A549 (cell line): ENCODE measurements at regions not wholly inside any gene's neighbourhood (a gene's known extent, or its start where the extent isn't known, plus 50 kb on each side); places are given as distances from the start of the nearest gene placed in this dataset.

ENCODE experiments used
- ATAC-seq, 2 experiments: fragments of 200-7000 bp in 1 of 2; fragments of >200 bp in 1 of 2; cut with Nextera tagmentation in 1 of 2; cut with Tn5 transposase in 1 of 2; 3 replicates each; pipeline versions ENCODE4 v1.8.0 to v1.9.1; 2018 to 2020; ENCODE audit warnings: mild to moderate bottlenecking in 1 of 2, moderate library complexity in 1 of 2
- CTCF ChIA-PET: fragments of 300-600 bp; sonication (Branson Sonifier 250); formaldehyde crosslinking; extraction: SDS; loops from one replicate; lab custom pipeline; 2021; ENCODE audit warnings: antibody characterized with exemption, inconsistent platforms; lab: Yijun Ruan, JAX
- POLR2A ChIA-PET: fragments of 350-600 bp; formaldehyde crosslinking; extraction: SDS; loops from one replicate; lab custom pipeline; 2021; ENCODE audit warnings: antibody characterized with exemption, inconsistent platforms; lab: Yijun Ruan, JAX
- DNase-seq, 2 experiments: peaks; one replicate each; pipeline versions ENCODE4 v3.0.0 to v3.0.0-alpha.2; 2011 to 2016; ENCODE audit warnings: low read depth in 1 of 2, low spot score in 1 of 2
- FAIRE-seq: peaks from 2 replicates; lab custom pipeline; 2011; peaks lifted over from hg19 to GRCh38; lab: Jason Lieb, UNC
- H3K27ac ChIP-seq, 2 experiments: fragments of >200 bp; sonication (Bioruptor Twin); formaldehyde crosslinking; 3 replicates each; pipeline ENCODE4 v1.5.1; 2016 to 2017
- H3K4me1 ChIP-seq: fragments of >200 bp; sonication (Bioruptor Twin); formaldehyde crosslinking; 3 replicates; pipeline ENCODE4 v1.6.1; 2016
- H3K4me2 ChIP-seq: fragments of >200 bp; sonication (Bioruptor Twin); formaldehyde crosslinking; 3 replicates; pipeline ENCODE4 v1.6.1; 2016
- H3K4me3 ChIP-seq: fragments of >200 bp; sonication (Bioruptor Twin); formaldehyde crosslinking; 3 replicates; pipeline ENCODE4 v1.5.1; 2016
- H3K9me3 ChIP-seq: fragments of >200 bp; sonication (Bioruptor Twin); formaldehyde crosslinking; 3 replicates; pipeline ENCODE4 v1.6.1; 2016
- CBX2 ChIP-seq: fragments of 200-600 bp; sonication (generic); IDR thresholded peaks from 2 replicates; pipeline ENCODE4 v1.6.1; 2016; ENCODE audit warnings: low read depth, mild to moderate bottlenecking, borderline replicate concordance
- CHD2 ChIP-seq: fragments of 150-350 bp; IDR thresholded peaks from 2 replicates; pipeline ENCODE4 v1.6.1; 2014; ENCODE audit warnings: low read length; ENCODE audit not compliant: partially characterized antibody
- ESRRA ChIP-seq: fragments of 150-350 bp; IDR thresholded peaks from 2 replicates; pipeline ENCODE4 v1.6.1; 2014; ENCODE audit warnings: mild to moderate bottlenecking, low read length, borderline replicate concordance
- FOSB ChIP-seq: fragments of 250-450 bp; sonication (Bioruptor Pico); IDR thresholded peaks from 2 replicates; pipeline ENCODE4 v1.5.0; 2020; ENCODE audit warnings: mild to moderate bottlenecking, moderate library complexity
- HES2 ChIP-seq: fragments of >200 bp; sonication (Bioruptor Twin); formaldehyde crosslinking; IDR thresholded peaks from 2 replicates; pipeline ENCODE4 v1.6.1; 2016
- HMGXB4 ChIP-seq: fragments of 250-450 bp; sonication (Bioruptor Pico); IDR thresholded peaks from 2 replicates; pipeline ENCODE4 v1.5.0; 2021; ENCODE audit warnings: mild to moderate bottlenecking, moderate library complexity, borderline replicate concordance
- HOXA7 ChIP-seq: fragments of 250-450 bp; sonication (Bioruptor Pico); IDR thresholded peaks from 2 replicates; pipeline ENCODE4 v1.5.0; 2020; ENCODE audit warnings: mild to moderate bottlenecking, moderate library complexity
- HOXB13 ChIP-seq: fragments of 250-450 bp; sonication (Bioruptor Pico); IDR thresholded peaks from 2 replicates; pipeline ENCODE4 v1.5.0; 2020; ENCODE audit warnings: low read depth, mild to moderate bottlenecking, moderate library complexity
- KDM5A ChIP-seq: fragments of 200-600 bp; sonication (generic); IDR thresholded peaks from 2 replicates; pipeline ENCODE4 v1.6.1; 2016; ENCODE audit warnings: antibody characterized with exemption, mild to moderate bottlenecking
- MAFK ChIP-seq: fragments of 450-650 bp; IDR thresholded peaks from 2 replicates; pipeline ENCODE4 v1.6.1; 2014; ENCODE audit not compliant: partially characterized antibody
- NFE2L2 ChIP-seq: fragments of 150-350 bp; conservative IDR thresholded peaks from 2 replicates; pipeline ENCODE4 v1.6.1; 2014; ENCODE audit warnings: low read length
- NPAS2 ChIP-seq: fragments of 250-450 bp; sonication (Bioruptor Pico); IDR thresholded peaks from 2 replicates; pipeline ENCODE4 v1.8.0; 2022; ENCODE audit warnings: mild to moderate bottlenecking, moderate library complexity, borderline replicate concordance
- NR3C1 ChIP-seq: fragments of >200 bp; sonication (Bioruptor Twin); formaldehyde crosslinking; IDR thresholded peaks from 3 replicates; pipeline ENCODE4 v1.6.1; 2017
- PHF8 ChIP-seq: fragments of 200-600 bp; sonication (generic); IDR thresholded peaks from 2 replicates; pipeline ENCODE4 v1.6.1; 2016; ENCODE audit warnings: low read depth, mild to moderate bottlenecking, antibody characterized with exemption, moderate library complexity, borderline replicate concordance
- POLR2AphosphoS2 ChIP-seq: conservative IDR thresholded peaks from 2 replicates; pipeline ENCODE4 v1.6.1; 2012; ENCODE audit warnings: low read length, improper control_type of control experiment, inconsistent platforms
- RAD21 ChIP-seq, 2 experiments: fragments of >200 bp in 1 of 2; sonication (Bioruptor Twin) in 1 of 2; formaldehyde crosslinking in 1 of 2; IDR thresholded peaks in 1 of 2; conservative IDR thresholded peaks in 1 of 2; 2 replicates in 1 of 2; 3 replicates in 1 of 2; pipeline ENCODE4 v1.6.1; 2012 to 2018; ENCODE audit warnings: inconsistent platforms in 1 of 2
- RCOR1 ChIP-seq: fragments of 150-350 bp; IDR thresholded peaks from 2 replicates; pipeline ENCODE4 v1.6.1; 2014; ENCODE audit warnings: antibody characterized with exemption, low read length, low read depth
- RNF2 ChIP-seq: fragments of 200-600 bp; sonication (generic); IDR thresholded peaks from 2 replicates; pipeline ENCODE4 v1.6.1; 2016; ENCODE audit warnings: low read depth, mild to moderate bottlenecking, antibody characterized with exemption, moderate library complexity, borderline replicate concordance
- ZC3H11A ChIP-seq: fragments of 450-650 bp; IDR thresholded peaks from 2 replicates; pipeline ENCODE4 v1.6.1; 2014; ENCODE audit warnings: antibody characterized with exemption, mild to moderate bottlenecking
- WGBS: methylation state at CpG from one replicate; pipeline ENCODE4 v1.1.6; 2017; ENCODE audit errors: missing lambda C conversion rate; 5-methylcytosine and 5-hydroxymethylcytosine counted together
- TF ChIP-seq, protein P1 (sequence below): fragments of >200 bp; sonication (Bioruptor Twin); formaldehyde crosslinking; IDR thresholded peaks from 3 replicates; pipeline ENCODE4 v1.5.1; 2016
- TF ChIP-seq, protein P2 (sequence below): IDR thresholded peaks from 2 replicates; pipeline ENCODE4 v1.6.1; 2012

GRCh38 chr14:98822917-98823316 lies 449.1 kb downstream of the BCL11B start (continued):
- TF ChIP-seq, protein P1, sequence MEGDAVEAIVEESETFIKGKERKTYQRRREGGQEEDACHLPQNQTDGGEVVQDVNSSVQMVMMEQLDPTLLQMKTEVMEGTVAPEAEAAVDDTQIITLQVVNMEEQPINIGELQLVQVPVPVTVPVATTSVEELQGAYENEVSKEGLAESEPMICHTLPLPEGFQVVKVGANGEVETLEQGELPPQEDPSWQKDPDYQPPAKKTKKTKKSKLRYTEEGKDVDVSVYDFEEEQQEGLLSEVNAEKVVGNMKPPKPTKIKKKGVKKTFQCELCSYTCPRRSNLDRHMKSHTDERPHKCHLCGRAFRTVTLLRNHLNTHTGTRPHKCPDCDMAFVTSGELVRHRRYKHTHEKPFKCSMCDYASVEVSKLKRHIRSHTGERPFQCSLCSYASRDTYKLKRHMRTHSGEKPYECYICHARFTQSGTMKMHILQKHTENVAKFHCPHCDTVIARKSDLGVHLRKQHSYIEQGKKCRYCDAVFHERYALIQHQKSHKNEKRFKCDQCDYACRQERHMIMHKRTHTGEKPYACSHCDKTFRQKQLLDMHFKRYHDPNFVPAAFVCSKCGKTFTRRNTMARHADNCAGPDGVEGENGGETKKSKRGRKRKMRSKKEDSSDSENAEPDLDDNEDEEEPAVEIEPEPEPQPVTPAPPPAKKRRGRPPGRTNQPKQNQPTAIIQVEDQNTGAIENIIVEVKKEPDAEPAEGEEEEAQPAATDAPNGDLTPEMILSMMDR: no peak
- TF ChIP-seq HES2: no peak
- no peak for TF ChIP-seq POLR2AphosphoS2
- TF ChIP-seq MAFK: no peak
- no peak for TF ChIP-seq HOXB13 (CRISPR knock-in tag)
- no peak for TF ChIP-seq NR3C1
- no peak for TF ChIP-seq RAD21 (conservative IDR thresholded peaks at IDR 0.05 in 1 of 2, IDR thresholded peaks at IDR 0.05 in 1 of 2)
- TF ChIP-seq RNF2: no peak

- no peaks in the 10 kb centered on the region for H3K4me1 ChIP-seq
- H3K27ac ChIP-seq: no peak overlapping the region
- H3K4me2 ChIP-seq: no peak overlapping the region
- no peak overlapping the region for H3K4me3 ChIP-seq
- WGBS: 0% methylated on average over 1 of the region's 1 CpG
- ATAC-seq (no peak), DNase-seq (no peak), FAIRE-seq (no peak)
- ChIA-PET POLR2A (no interaction called here), CTCF (no interaction called here)
- no peaks in the 10 kb centered on the region for H3K9me3 ChIP-seq
- TF ChIP-seq NFE2L2 (no peak), FOSB (CRISPR knock-in tag) (no peak), CBX2 (no peak), HMGXB4 (CRISPR knock-in tag) (no peak), KDM5A (no peak), PHF8 (no peak), RCOR1 (no peak), HOXA7 (no peak)
- TF ChIP-seq, protein P2, sequence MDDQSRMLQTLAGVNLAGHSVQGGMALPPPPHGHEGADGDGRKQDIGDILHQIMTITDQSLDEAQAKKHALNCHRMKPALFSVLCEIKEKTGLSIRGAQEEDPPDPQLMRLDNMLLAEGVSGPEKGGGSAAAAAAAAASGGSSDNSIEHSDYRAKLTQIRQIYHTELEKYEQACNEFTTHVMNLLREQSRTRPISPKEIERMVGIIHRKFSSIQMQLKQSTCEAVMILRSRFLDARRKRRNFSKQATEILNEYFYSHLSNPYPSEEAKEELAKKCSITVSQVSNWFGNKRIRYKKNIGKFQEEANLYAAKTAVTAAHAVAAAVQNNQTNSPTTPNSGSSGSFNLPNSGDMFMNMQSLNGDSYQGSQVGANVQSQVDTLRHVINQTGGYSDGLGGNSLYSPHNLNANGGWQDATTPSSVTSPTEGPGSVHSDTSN: no peak
These were observed 445.4 kb downstream of the BCL11B start for GRCh38 chr14:98826618-98827017.

DNA sequence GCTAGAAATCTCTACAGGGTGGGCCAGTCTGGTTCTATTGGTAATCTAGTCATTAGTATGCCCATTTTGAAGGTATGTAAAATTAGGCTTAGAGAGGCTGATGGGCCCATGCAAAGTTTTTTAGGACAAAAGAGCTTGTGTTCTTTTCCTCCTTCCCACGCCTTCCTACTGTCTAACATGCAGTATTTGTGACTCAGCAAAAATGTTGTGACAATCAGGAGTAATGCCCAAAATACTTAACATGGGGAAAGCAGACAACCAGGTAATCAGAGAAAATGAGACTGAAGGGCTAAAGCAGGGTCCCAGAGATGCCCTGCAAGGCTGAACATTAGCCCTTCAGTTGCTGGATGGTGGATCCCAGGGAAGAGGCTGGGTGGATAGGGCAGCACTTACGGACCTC lies 437.9 kb downstream of the BCL11B start:
- Histone ChIP-seq H3K4me1 (no peaks in the 10 kb centered on the region), H3K4me2 (no peak overlapping the region), H3K9me3 (peaks cover 8% of the 10 kb centered on the region; the same call in 1 of the 3 replicates), H3K27ac (no peak overlapping the region), H3K4me3 (no peak overlapping the region)
- ChIA-PET CTCF (no interaction called here), POLR2A (no interaction called here)
- no peak for ATAC-seq
- WGBS: 33% methylated on average over 2 of the region's 2 CpGs
- no peak for FAIRE-seq
- no peak for DNase-seq
- no peak for TF ChIP-seq CHD2
- TF ChIP-seq, protein P1: no peak
- peak; percentile 53; the same call in 1 of the 2 replicates for TF ChIP-seq NFE2L2
- no peak for TF ChIP-seq NPAS2 (CRISPR knock-in tag)
- no peak for TF ChIP-seq ZC3H11A
- TF ChIP-seq MAFK: peak; percentile 74
- TF ChIP-seq CBX2: no peak
- no peak for TF ChIP-seq ESRRA
- TF ChIP-seq, all 56 proteins: peak for 2
